IMR-90 (cell line): ENCODE measurements at regions not wholly inside any gene's neighbourhood (a gene's known extent, or its start where the extent isn't known, plus 50 kb on each side); places are given as distances from the start of the nearest gene placed in this dataset.

Experiments
- ATAC-seq: fragments of 200-7000 bp; cut with Tn5 transposase; 2 replicates; pipeline ENCODE4 v1.9.1; 2020; ENCODE audit warnings: low read depth, mild to moderate bottlenecking, moderate library complexity
- BruUV-seq: library from RNA; stranded (reverse); fragments of 400-500 nt; replicated peaks from 2 replicates; lab custom pipeline; 2021; lab: Mats Ljungman, UMichigan
- CTCF ChIA-PET: fragments of 300-600 bp; formaldehyde crosslinking; extraction: SDS; loops from one replicate; lab custom pipeline; 2021; ENCODE audit warnings: antibody characterized with exemption; lab: Yijun Ruan, JAX
- POLR2A ChIA-PET: fragments of 300-600 bp; sonication (Branson Sonifier 250); formaldehyde crosslinking; loops from one replicate; lab custom pipeline; 2022; ENCODE audit warnings: antibody characterized with exemption; ENCODE audit not compliant: unreplicated experiment; lab: Charles Lee
- DNase-seq: peaks from one replicate; pipeline ENCODE4 v3.0.0; 2013
- H2AFZ ChIP-seq: replicated peaks from 2 replicates; pipeline ENCODE3; 2013; ENCODE audit warnings: low read length, mild to moderate bottlenecking; ENCODE audit not compliant: poor library complexity
- H2AK5ac ChIP-seq: 2 replicates; pipeline ENCODE4 v1.6.1; 2013; ENCODE audit warnings: low read depth, low read length, inconsistent platforms
- H2AK9ac ChIP-seq: replicated peaks from 2 replicates; pipeline ENCODE3; 2013; ENCODE audit warnings: mild to moderate bottlenecking, low read depth, low read length, moderate library complexity; ENCODE audit not compliant: poor library complexity
- H2BK120ac ChIP-seq: 2 replicates; pipeline ENCODE4 v1.6.1; 2013; ENCODE audit warnings: low read depth, low read length, inconsistent platforms
- H2BK15ac ChIP-seq: 3 replicates; pipeline ENCODE4 v1.6.1; 2013; ENCODE audit warnings: low read depth, low read length, inconsistent platforms
- H2BK20ac ChIP-seq: 2 replicates; pipeline ENCODE4 v1.6.1; 2013; ENCODE audit warnings: low read depth, mild to moderate bottlenecking, inconsistent platforms, low read length, moderate library complexity
- H2BK5ac ChIP-seq: 2 replicates; pipeline ENCODE4 v1.6.1; 2013; ENCODE audit warnings: mild to moderate bottlenecking, low read depth, low read length, inconsistent platforms; ENCODE audit not compliant: poor library complexity, severe bottlenecking
- H3K14ac ChIP-seq: replicated peaks from 2 replicates; pipeline ENCODE4 v1.6.1; 2013; ENCODE audit warnings: low read depth, low read length, inconsistent platforms
- H3K18ac ChIP-seq: 2 replicates; pipeline ENCODE4 v1.6.1; 2013; ENCODE audit warnings: low read depth, low read length, control low read depth
- H3K23ac ChIP-seq: 2 replicates; pipeline ENCODE4 v1.6.1; 2013; ENCODE audit warnings: low read depth, low read length, inconsistent platforms
- H3K27ac ChIP-seq: 2 replicates; pipeline ENCODE4 v1.5.1; 2013; ENCODE audit warnings: mild to moderate bottlenecking, control low read depth, low read length; ENCODE audit not compliant: insufficient read depth
- H3K27me3 ChIP-seq: 2 replicates; pipeline ENCODE4 v1.6.1; 2013; ENCODE audit warnings: low read length; ENCODE audit not compliant: control insufficient read depth, insufficient read depth
- H3K36me3 ChIP-seq: 2 replicates; pipeline ENCODE4 v1.6.1; 2013; ENCODE audit warnings: low read length, mixed read lengths; ENCODE audit not compliant: control insufficient read depth, insufficient read depth
- H3K4ac ChIP-seq: 2 replicates; pipeline ENCODE4 v1.6.1; 2013; ENCODE audit warnings: low read depth, low read length, inconsistent platforms
- H3K4me1 ChIP-seq: 2 replicates; pipeline ENCODE4 v1.6.1; 2013; ENCODE audit warnings: low read length, mixed read lengths; ENCODE audit not compliant: control insufficient read depth, insufficient read depth
- H3K4me2 ChIP-seq: 2 replicates; pipeline ENCODE4 v1.6.1; 2013; ENCODE audit warnings: low read depth, mild to moderate bottlenecking, control low read depth, low read length, moderate library complexity
- H3K4me3 ChIP-seq: 2 replicates; pipeline ENCODE4 v1.5.1; 2013; ENCODE audit warnings: low read depth, mild to moderate bottlenecking, control low read depth, low read length, moderate library complexity; ENCODE audit not compliant: insufficient read depth
- H3K56ac ChIP-seq: 2 replicates; pipeline ENCODE4 v1.6.1; 2013; ENCODE audit warnings: low read length, inconsistent platforms; ENCODE audit not compliant: insufficient read depth; ENCODE audit errors: extremely low read depth
- H3K79me1 ChIP-seq, 2 experiments: 2 replicates each; pipeline ENCODE4 v1.6.1; 2013; ENCODE audit warnings: low read length in 2 of 2, inconsistent platforms in 1 of 2, low read depth in 1 of 2
- H3K9ac ChIP-seq: 2 replicates; pipeline ENCODE4 v1.6.1; 2013; ENCODE audit warnings: low read depth, low read length, control low read depth
- H3K9me1 ChIP-seq: 2 replicates; pipeline ENCODE4 v1.6.1; 2013; ENCODE audit warnings: low read length, inconsistent platforms; ENCODE audit not compliant: insufficient read depth
- H3K9me3 ChIP-seq: 2 replicates; pipeline ENCODE4 v1.6.1; 2013; ENCODE audit warnings: low read length; ENCODE audit not compliant: control insufficient read depth, insufficient read depth
- H4K20me1 ChIP-seq: 2 replicates; pipeline ENCODE4 v1.6.1; 2013; ENCODE audit warnings: low read length, inconsistent platforms; ENCODE audit not compliant: insufficient read depth
- H4K5ac ChIP-seq: 2 replicates; pipeline ENCODE4 v1.6.1; 2013; ENCODE audit warnings: mild to moderate bottlenecking, low read depth, low read length, control low read depth
- H4K8ac ChIP-seq, 2 experiments: 2 replicates each; pipeline ENCODE4 v1.6.1; 2013; ENCODE audit warnings: low read depth in 2 of 2, low read length in 2 of 2, control low read depth in 1 of 2, inconsistent platforms in 1 of 2
- H4K91ac ChIP-seq: 2 replicates; pipeline ENCODE4 v1.6.1; 2013; ENCODE audit warnings: low read depth, low read length, inconsistent platforms; ENCODE audit not compliant: insufficient read depth
- FOS ChIP-seq: fragments of 150-350 bp; IDR thresholded peaks from 2 replicates; pipeline ENCODE4 v1.6.1; 2016; ENCODE audit warnings: low read depth, low read length
- MAZ ChIP-seq: IDR thresholded peaks from 2 replicates; pipeline ENCODE4 v1.6.1; 2012; ENCODE audit warnings: low read depth, mild to moderate bottlenecking, low read length, improper control_type of control experiment, moderate library complexity, borderline replicate concordance
- MXI1 ChIP-seq: IDR thresholded peaks from 2 replicates; pipeline ENCODE4 v1.6.1; 2012; ENCODE audit warnings: low read depth, mild to moderate bottlenecking, low read length, moderate library complexity, borderline replicate concordance
- NFE2L2 ChIP-seq: fragments of 150-350 bp; IDR thresholded peaks from 2 replicates; pipeline ENCODE4 v1.6.1; 2016; ENCODE audit warnings: low read depth, mild to moderate bottlenecking, low read length
- POLR2A ChIP-seq: IDR thresholded peaks from 2 replicates; pipeline ENCODE4 v1.6.1; 2012; ENCODE audit warnings: mild to moderate bottlenecking, low read depth, low read length
- RAD21 ChIP-seq: IDR thresholded peaks from 2 replicates; pipeline ENCODE4 v1.6.1; 2012; ENCODE audit warnings: low read length, improper control_type of control experiment
- RFX5 ChIP-seq: IDR thresholded peaks from 2 replicates; pipeline ENCODE4 v1.8.0; 2012; ENCODE audit warnings: low read depth, mild to moderate bottlenecking, low read length, moderate library complexity
- USF2 ChIP-seq: fragments of 150-350 bp; IDR thresholded peaks from 2 replicates; pipeline ENCODE4 v1.6.1; 2017; ENCODE audit warnings: mild to moderate bottlenecking, antibody characterized with exemption, low read length, low read depth
- WGBS, 2 experiments: methylation state at CpG; one replicate each; pipeline versions ENCODE4 v1.1.5 to v1.1.7; 2013; ENCODE audit warnings: missing lambda C conversion rate in 2 of 2; ENCODE audit not compliant: insufficient read length in 1 of 2; ENCODE audit errors: extremely low coverage in 2 of 2; 5-methylcytosine and 5-hydroxymethylcytosine counted together
- dilution Hi-C: fragments of 300-500 bp; cut with HindIII; formaldehyde crosslinking; loops from one replicate; pipeline ENCODE4 v1.14.3; 2018; ENCODE audit warnings: low sequenced_read_pairs; ENCODE audit not compliant: unreplicated experiment
- in situ Hi-C: fragments of 300-500 bp; cut with MboI; formaldehyde crosslinking; loops from 3 replicates; pipeline ENCODE4 v1.14.3; 2019; ENCODE audit warnings: low sequenced_read_pairs, inconsistent platforms, mixed read lengths
- intact Hi-C: fragments of 100-400 bp; cut with micrococcal nuclease; formaldehyde crosslinking; loops from 2 replicates; pipeline ENCODE4 v1.10.0; 2022
- TF ChIP-seq, protein P1 (sequence below): fragments of 150-350 bp; IDR thresholded peaks from 2 replicates; pipeline ENCODE4 v1.6.1; 2016; ENCODE audit warnings: low read depth, mild to moderate bottlenecking, low read length, moderate library complexity, borderline replicate concordance

DNA sequence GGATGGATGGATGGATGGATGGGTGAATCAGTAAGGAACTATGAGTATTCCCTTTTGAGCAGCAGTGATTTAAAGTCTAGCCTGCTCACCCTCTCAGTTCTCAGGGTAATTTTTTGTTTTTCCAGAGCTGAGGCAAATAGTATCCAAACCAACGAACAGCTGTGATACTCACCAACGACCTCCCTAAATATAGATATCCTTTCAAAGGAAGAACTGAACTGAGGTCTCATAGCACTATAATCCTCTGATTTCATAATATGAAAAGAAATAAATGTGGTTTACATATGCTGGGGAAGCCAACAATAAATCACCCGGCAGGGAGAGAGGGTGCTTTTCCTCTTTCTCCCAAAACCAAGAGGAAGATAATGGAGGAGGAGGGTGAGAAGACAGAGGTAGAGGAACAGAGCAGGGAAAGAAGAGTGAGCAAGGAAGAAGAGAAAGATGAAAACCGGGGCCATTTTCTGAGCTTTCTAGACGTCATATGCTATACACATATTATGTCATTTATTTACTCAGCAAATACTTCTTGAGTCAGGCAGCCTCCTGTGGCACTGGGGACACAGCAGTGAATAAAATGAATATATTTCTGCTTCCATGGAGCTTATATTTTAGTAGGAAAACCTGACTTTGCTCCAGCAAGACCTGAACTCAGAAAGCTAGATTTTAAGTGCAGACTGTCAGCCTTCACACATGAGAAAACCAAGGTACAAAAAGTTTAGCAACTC, 710.7 kb upstream of the TBX3 start:
- no CpG with 5 or more reads among the region's 5 CpGs for WGBS, 2 experiments
- Histone ChIP-seq H3K27me3 (no peaks in the 10 kb centered on the region), H3K9me1 (no peaks in the 10 kb centered on the region), H4K91ac (peak overlapping the region; percentile 40; the same call in 1 of the 2 replicates), H3K4me2 (peak overlapping the region; percentile 91), H2AK5ac (no peak overlapping the region), H4K8ac (peak overlapping the region; percentile 45 to 67; a peak in 1 of 4 replicates), H4K20me1 (no peaks in the 10 kb centered on the region), H3K4me3 (peak overlapping the region; percentile 35; the same call in 1 of the 2 replicates), H3K18ac (peak overlapping the region; percentile 97; the same call in 1 of the 2 replicates), H2BK5ac (peak overlapping the region; percentile 80), H3K4ac (no peak overlapping the region), H2AK9ac (no peak overlapping the region), H3K9me3 (peaks cover 6% of the 10 kb centered on the region), H3K79me1 (no peaks in the 10 kb centered on the region), H2BK120ac (no peak overlapping the region; the same call in 1 of the 2 replicates), H3K23ac (no peak overlapping the region), H2BK15ac (peak overlapping the region; percentile 8; the same call in 1 of the 3 replicates), H2BK20ac (peak overlapping the region; percentile 28; the same call in 1 of the 2 replicates), H3K9ac (no peak overlapping the region), H3K4me1 (peaks cover 4% of the 10 kb centered on the region), H3K56ac (no peak overlapping the region), H3K36me3 (no peaks in the 10 kb centered on the region), H4K5ac (0 out of 2 replicates have a peak overlapping the region, but pooled peaks have one; percentile 76), H3K27ac (peak overlapping the region; percentile 44; the same call in 1 of the 2 replicates), H3K14ac (no peak overlapping the region), H2AFZ (peak overlapping the region; percentile 70)
- BruUV-seq = no TSS peak
- ATAC-seq (peak; percentile 83), DNase-seq (peak; percentile 55)
- dilution Hi-C loops = no loop called here
- intact Hi-C loops = no loop called here
- ChIA-PET POLR2A (interaction anchor here (0.6 to 0.9 kb wide), 2 partner anchors 225 to 245 kb away, joined by 3 read pairs; no protein-coding TSS in a partner anchor), CTCF (interaction anchor here (1.8 kb wide), 1 partner anchor 710 kb away, joined by 4 read pairs; the partner anchor contains the start of gene TBX3)
- in situ Hi-C loops = no loop called here
- TF ChIP-seq USF2 = no peak
- no peak for TF ChIP-seq MXI1
- TF ChIP-seq MAZ = no peak
- no peak for TF ChIP-seq RFX5
- TF ChIP-seq NFE2L2 = no peak
- TF ChIP-seq POLR2A = no peak
- no peak for TF ChIP-seq RAD21
- no peak for TF ChIP-seq FOS
- TF ChIP-seq, protein P1, sequence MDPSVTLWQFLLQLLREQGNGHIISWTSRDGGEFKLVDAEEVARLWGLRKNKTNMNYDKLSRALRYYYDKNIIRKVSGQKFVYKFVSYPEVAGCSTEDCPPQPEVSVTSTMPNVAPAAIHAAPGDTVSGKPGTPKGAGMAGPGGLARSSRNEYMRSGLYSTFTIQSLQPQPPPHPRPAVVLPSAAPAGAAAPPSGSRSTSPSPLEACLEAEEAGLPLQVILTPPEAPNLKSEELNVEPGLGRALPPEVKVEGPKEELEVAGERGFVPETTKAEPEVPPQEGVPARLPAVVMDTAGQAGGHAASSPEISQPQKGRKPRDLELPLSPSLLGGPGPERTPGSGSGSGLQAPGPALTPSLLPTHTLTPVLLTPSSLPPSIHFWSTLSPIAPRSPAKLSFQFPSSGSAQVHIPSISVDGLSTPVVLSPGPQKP = no peak
